Endodermal cell (in vitro differentiated cells): ENCODE measurements at regions not wholly inside any gene's neighbourhood (a gene's known extent, or its start where the extent isn't known, plus 50 kb on each side); places are given as distances from the start of the nearest gene placed in this dataset.

Experiments used
- DNase-seq: peaks from one replicate; pipeline ENCODE4 v3.0.0-alpha.2; 2017
- H3K27ac ChIP-seq: 2 replicates; pipeline ENCODE4 v1.5.1; 2013; ENCODE audit warnings: mild to moderate bottlenecking, low read depth, low read length, moderate library complexity
- H3K27me3 ChIP-seq: 2 replicates; pipeline ENCODE4 v1.6.1; 2013; ENCODE audit warnings: mild to moderate bottlenecking, low read length, moderate library complexity; ENCODE audit not compliant: insufficient read depth, control insufficient read depth, poor library complexity, severe bottlenecking
- H3K36me3 ChIP-seq: 2 replicates; pipeline ENCODE4 v1.7.0; 2013; ENCODE audit warnings: mild to moderate bottlenecking, low read length, moderate library complexity; ENCODE audit not compliant: control insufficient read depth, insufficient read depth
- H3K4me1 ChIP-seq: one replicate; pipeline ENCODE4 v1.7.0; 2013; ENCODE audit warnings: low read length; ENCODE audit not compliant: control insufficient read depth, insufficient read depth
- H3K4me3 ChIP-seq: 2 replicates; pipeline ENCODE4 v1.5.1; 2013; ENCODE audit warnings: mild to moderate bottlenecking, low read length, moderate library complexity
- H3K9ac ChIP-seq: 2 replicates; pipeline ENCODE4 v1.6.1; 2013; ENCODE audit warnings: mild to moderate bottlenecking, low read length, moderate library complexity; ENCODE audit not compliant: poor library complexity, severe bottlenecking; ENCODE audit errors: extremely low read depth
- H3K9me3 ChIP-seq: 2 replicates; pipeline ENCODE4 v1.6.1; 2013; ENCODE audit warnings: mild to moderate bottlenecking, low read length, moderate library complexity; ENCODE audit not compliant: control insufficient read depth
- H3K27ac Mint-ChIP-seq: 2 replicates; pipeline ENCODE4 v1.8.0; 2020; ENCODE audit warnings: mixed read lengths
- H3K27me3 Mint-ChIP-seq: 2 replicates; pipeline ENCODE4 v1.8.0; 2021; ENCODE audit warnings: mild to moderate bottlenecking, mixed read lengths; ENCODE audit not compliant: insufficient read depth
- H3K36me3 Mint-ChIP-seq: 2 replicates; pipeline ENCODE4 v1.8.0; 2020; ENCODE audit warnings: low read depth, mixed read lengths
- H3K4me1 Mint-ChIP-seq: 2 replicates; pipeline ENCODE4 v1.8.0; 2020; ENCODE audit warnings: mixed read lengths
- H3K4me3 Mint-ChIP-seq: 2 replicates; pipeline ENCODE4 v1.8.0; 2020; ENCODE audit warnings: mild to moderate bottlenecking, moderate library complexity, mixed read lengths
- H3K9me3 Mint-ChIP-seq: 2 replicates; pipeline ENCODE4 v1.8.0; 2020; ENCODE audit warnings: mild to moderate bottlenecking, mixed read lengths
- CTCF ChIP-seq: fragments of 200-600 bp; sonication (generic); conservative IDR thresholded peaks from 2 replicates; pipeline ENCODE4 v1.5.0; 2021; ENCODE audit warnings: antibody characterized with exemption, mild to moderate bottlenecking
- WGBS, 2 experiments: methylation state at CpG; one replicate each; pipeline versions ENCODE4 v1.1.5 to v1.1.7; 2013; ENCODE audit warnings: missing lambda C conversion rate in 2 of 2, mixed read lengths in 1 of 2; ENCODE audit not compliant: insufficient coverage in 1 of 2, insufficient read length in 1 of 2; 5-methylcytosine and 5-hydroxymethylcytosine counted together

DNA sequence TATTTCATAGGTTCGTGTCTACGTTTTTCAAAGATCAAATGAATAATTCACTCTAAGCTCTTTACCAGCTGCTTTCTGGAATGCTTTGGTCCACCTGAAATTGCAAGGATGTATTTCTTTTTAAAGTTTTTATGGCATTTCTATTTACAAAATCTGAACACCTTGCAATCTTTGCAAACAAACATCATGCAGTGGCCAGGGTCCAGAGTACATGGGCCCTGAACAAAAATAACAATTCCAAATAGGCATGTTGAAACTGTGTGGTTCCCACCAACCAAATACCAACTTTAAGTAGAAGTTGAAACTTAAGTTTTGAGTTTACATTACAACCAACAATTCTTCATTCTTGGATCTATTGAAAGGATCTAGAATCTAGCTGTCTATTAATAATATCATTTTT is 180.1 kb upstream of the FTMT start:
- no peak overlapping the region for H3K4me3 Mint-ChIP-seq
- DNase-seq: no peak
- no peaks in the 10 kb centered on the region for H3K4me1 Mint-ChIP-seq
- Histone ChIP-seq H3K9ac (no peak overlapping the region), H3K36me3 (no peaks in the 10 kb centered on the region), H3K9me3 (peaks cover 5% of the 10 kb centered on the region), H3K27me3 (no peaks in the 10 kb centered on the region), H3K4me1 (no peaks in the 10 kb centered on the region), H3K4me3 (no peak overlapping the region), H3K27ac (no peak overlapping the region)
- H3K27me3 Mint-ChIP-seq: peaks cover 4% of the 10 kb centered on the region
- WGBS, 2 experiments: 96 to 100% methylated on average over 1 to 2 of the region's 2 CpGs
- H3K9me3 Mint-ChIP-seq: peaks cover 3% of the 10 kb centered on the region
- TF ChIP-seq CTCF: no peak
- H3K36me3 Mint-ChIP-seq: no peaks in the 10 kb centered on the region
- H3K27ac Mint-ChIP-seq: no peak overlapping the region

GRCh38 chr5:121675924-121676323 is 175.8 kb upstream of the FTMT start:
- Histone ChIP-seq H3K4me3 (no peak overlapping the region), H3K9ac (no peak overlapping the region), H3K4me1 (no peaks in the 10 kb centered on the region), H3K27ac (no peak overlapping the region), H3K36me3 (no peaks in the 10 kb centered on the region), H3K27me3 (no peaks in the 10 kb centered on the region), H3K9me3 (no peaks in the 10 kb centered on the region)
- Mint-ChIP-seq H3K27me3 (no peaks in the 10 kb centered on the region), H3K27ac (no peak overlapping the region), H3K4me1 (no peaks in the 10 kb centered on the region), H3K9me3 (peaks cover 10% of the 10 kb centered on the region), H3K4me3 (no peak overlapping the region), H3K36me3 (no peaks in the 10 kb centered on the region)
- TF ChIP-seq CTCF: no peak
- WGBS, 2 experiments: 93 to 97% methylated on average over 2 of the region's 2 CpGs
- DNase-seq: no peak

GRCh38 chr5:121681229-121681855 is 170.3 kb upstream of the FTMT start:
- peaks cover 20% of the 10 kb centered on the region for H3K9me3 Mint-ChIP-seq

More at GRCh38 chr5:121681229-121681855, 170.3 kb upstream of the FTMT start:
- 91 to 94% methylated on average over 4 to 6 of the region's 6 CpGs for WGBS, 2 experiments
- Histone ChIP-seq H3K9me3 (peaks cover 11% of the 10 kb centered on the region), H3K27ac (no peak overlapping the region), H3K4me3 (no peak overlapping the region), H3K9ac (no peak overlapping the region), H3K27me3 (no peaks in the 10 kb centered on the region), H3K36me3 (no peaks in the 10 kb centered on the region), H3K4me1 (no peaks in the 10 kb centered on the region)
- Mint-ChIP-seq H3K27me3 (no peaks in the 10 kb centered on the region), H3K27ac (no peak overlapping the region), H3K36me3 (peaks cover 2% of the 10 kb centered on the region), H3K4me1 (no peaks in the 10 kb centered on the region), H3K4me3 (no peak overlapping the region)
- TF ChIP-seq CTCF: no peak
- DNase-seq: no peak
